Right hindlimb (tissue), 1 donor: ENCODE measurements at regions not wholly inside any gene's neighbourhood (a gene's known extent, or its start where the extent isn't known, plus 50 kb on each side); places are given as distances from the start of the nearest gene placed in this dataset.

ENCODE experiments used
- DNase-seq: peaks from one replicate; pipeline ENCODE4 v3.0.0-alpha.2; 2018

DNA sequence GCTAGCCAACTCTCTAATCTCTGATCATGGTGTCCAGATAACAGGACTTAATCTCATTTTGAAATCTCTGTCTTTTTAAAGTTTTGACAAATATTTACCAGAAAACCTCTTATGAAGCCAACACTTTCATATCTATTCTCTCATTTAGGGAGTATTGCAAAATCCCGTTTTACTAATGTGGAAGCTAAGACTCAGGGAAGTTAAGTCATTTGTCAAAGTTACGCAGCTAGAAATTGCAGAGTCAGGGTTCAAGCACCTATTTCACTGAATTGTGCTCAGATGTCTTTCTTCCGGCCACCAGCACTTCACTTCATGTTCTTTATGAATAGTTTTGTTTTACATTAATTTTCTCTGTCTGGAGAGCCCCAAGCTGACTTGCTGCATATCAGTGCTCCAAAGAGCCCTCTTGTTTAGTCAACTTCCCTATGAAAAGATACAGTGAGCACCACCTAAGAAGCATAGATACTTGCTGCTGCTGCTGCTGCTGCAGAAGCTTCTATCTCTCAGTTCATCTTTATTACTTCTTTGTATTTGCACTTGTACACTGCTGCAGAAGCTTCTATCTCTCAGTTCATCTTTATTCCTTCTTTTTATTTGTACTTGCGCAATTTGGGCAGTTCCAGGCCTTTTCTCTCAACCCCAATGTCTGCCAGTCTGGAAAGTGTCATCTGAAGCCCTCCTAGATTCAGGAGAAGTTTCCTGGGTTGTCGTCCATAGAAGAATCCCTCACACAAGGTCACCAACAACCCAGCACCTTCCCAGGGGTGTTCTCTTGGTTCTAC, 329.7 kb downstream of the MAFB start:
- DNase-seq: no peak

DNA sequence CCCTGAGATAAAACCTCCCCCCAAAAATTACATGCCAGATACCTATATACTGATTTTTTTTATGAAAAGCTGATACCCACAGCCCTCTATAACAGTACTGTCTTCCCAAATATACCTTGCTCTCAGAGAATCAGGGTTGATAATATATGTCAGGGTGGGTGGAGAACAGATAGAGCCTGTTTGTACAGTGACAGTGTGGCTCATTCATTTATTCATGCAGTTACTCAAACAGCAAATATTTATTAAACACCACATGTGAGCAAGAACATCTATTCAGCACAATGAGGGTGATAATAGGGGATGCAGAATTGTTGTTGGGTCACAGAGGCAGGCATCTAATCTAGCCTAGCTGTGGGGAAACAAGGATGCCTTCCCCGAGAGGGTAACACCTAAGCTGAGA, 334.2 kb downstream of the MAFB start:
- DNase-seq: no peak

DNA sequence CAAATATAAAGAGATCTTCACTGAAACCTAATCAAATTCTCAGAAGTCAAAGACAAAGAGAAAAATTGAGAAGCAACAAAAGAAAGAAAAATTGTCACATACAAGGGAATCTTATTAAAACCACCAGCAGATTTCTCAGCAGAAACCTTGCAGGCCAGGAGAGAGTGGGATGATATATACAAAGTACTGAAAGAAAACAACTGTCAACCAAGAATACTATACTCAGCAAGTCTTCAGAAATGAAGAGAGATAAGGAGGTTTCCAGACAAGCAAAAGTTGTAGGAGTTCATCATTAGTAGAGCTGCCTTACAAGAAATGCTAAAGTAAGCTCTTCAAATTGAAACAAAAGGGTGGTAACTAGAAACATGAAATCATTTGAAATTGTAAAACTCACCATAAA, 345.6 kb downstream of the MAFB start:
- DNase-seq: no peak

DNA sequence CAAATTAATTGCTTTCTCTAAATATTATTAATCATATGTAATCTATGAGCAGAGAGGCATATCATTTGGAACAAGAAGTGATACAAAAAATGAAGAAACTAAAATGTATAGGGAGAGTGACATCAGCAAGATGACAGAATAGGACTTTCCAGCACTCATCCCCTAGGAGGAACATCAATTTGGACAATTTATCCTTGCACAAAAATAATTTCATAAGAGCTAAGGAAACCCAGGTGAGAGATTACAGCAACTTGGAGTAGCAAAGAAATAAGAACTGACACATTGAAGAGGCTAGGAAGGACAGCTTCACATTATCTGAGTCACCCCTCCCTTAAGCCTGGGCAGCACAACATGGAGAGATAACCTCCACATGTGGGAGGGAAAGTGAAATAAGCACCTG, 347.5 kb downstream of the MAFB start:
- no peak for DNase-seq

DNA sequence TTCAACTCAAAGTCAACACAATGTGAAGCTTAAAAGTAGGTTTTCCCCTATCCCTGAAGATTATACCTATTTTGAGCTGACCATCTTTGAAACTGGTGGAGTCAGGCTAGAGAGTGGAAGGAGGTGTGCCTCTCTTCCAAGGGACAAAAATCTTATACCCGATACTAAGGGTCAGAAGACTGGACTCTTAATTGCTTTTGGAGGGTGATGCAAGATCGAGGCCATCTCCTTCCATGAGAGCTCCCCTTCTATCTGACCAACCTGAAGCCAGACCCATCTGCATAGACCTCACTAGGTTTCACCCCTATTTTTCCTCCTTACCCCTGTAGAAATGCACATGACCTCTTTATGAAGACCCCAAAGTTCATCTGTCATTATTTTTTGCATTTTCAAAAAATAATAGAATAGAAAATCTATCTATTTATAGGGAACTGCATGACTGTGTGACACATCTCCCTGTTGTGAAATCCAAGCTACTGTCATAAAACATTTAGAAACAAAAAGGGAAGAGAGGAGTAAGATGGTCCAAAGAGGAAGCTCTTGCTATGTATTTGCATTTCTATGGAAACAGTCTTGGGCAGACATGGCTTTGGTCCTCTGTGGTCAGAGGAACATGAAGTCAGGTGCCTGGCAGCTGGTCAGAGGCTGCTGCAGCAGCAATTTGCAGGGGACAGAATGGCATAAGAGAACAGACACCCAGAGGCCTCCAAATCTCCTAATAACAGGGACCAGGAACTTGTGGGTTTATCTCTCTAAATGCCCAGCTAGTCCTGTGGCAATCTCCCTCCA, 349.2 kb downstream of the MAFB start:
- DNase-seq: no peak

DNA sequence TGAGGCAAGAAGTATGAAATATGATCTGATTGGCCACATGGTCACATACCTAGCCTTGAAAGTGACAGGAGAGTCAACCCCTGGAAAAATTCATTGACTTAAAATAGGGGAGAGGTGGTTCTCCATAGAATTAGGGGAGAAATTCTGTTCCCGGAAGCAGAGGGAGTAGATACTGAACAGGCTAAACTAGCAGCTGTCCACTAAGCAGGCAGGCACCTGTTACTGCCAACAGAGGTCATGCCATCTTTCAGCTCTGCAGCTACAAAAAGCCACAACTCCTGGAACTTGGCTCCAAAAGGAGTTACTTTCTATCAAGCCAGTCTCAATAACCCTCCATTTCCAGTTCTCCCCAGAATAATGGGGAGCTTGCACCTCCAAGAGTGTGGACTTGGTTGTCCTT, 352.5 kb downstream of the MAFB start:
- no peak for DNase-seq

DNA sequence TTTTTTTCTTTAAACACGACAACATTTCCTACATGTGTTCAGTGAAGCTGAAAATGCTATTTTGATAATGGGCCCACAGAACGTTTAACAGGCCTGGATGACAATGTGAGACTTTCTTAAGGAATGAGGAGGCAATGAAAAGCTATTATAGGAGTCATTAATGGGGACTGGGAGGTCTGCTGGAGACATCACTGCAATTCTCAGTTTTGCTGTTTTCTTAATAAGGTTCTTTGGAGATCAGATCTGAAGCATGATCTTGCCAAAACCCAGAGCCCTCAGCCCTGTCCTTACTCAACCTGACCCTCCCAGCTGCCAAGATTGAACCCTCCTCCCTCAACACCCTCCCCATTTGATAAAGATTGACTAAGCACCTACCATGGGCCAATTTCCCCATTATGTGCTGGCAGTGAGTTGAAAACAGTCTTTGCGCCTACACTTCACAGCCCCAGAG, 353.1 kb downstream of the MAFB start:
- DNase-seq: no peak

DNA sequence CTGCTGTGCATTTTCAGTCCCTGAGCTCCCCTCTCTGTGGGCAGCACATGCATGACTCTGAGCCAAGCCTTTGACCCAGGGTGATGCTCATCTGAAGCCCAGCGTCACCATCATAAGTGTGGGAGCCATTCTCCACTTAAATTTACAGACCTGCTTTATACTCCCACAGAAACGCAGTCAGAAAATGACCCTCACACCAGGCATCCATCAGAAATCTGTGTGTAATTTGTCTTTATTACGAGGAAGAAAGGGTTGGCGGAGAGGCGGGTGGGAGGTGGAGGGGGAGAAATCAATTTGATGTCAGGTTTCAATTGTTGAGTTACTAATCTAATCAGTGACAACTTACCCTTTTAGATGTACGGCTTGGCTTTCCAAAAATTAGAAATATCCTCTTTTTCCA, 353.6 kb downstream of the MAFB start:
- DNase-seq: no peak

DNA sequence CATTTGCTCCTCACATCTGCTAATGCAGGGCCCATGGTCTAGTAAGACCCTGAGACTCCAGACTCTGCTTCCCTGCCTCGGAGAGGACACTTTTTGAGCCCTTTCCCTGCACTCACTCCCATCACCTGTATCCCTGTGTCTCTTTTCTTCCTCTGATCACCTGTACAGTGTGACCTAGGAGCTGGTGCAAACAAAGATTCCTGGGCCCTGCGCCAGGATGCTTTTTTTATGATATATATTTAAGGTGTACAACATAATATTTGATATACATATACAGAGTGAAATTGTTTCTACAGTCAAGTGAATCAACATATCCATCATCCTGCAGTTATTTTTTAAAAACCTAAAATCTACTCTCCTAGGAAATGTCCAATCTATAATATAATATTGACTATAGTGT, 355.4 kb downstream of the MAFB start:
- no peak for DNase-seq

DNA sequence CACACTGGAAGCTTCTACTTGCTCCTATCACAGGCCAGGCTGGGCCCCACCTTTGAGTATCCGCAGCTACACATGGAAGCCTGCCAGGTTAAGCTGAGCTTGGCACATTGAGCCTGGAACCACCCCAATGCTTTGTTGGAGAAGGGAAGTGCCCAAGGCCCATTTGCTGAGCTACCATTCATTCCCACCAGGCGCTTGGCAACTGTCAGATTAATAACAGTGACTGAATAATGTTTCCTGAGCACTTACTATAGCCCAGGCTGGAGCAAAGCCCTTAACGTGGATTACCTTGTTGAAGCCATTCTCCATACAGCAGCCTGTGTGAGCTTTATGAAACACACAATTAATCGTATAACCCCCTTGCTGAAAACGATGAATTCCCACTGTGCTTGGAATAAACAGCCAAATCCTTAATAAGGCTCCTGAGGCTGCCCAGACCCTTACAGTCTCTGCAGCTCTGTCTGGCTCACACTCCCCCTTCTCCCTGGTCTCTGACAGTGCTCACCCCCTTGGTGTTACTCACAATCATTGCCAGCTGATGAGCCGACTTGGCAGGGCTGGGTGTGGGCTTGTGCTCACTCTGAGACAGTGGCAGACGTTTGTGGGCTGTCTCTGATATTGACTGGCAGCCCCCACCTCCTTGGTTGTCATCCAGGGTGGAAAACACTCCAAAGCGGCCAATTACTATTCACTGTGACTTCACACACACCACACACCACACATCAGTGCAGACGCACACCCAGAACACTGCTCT, 357.1 kb downstream of the MAFB start:
- DNase-seq: no peak

DNA sequence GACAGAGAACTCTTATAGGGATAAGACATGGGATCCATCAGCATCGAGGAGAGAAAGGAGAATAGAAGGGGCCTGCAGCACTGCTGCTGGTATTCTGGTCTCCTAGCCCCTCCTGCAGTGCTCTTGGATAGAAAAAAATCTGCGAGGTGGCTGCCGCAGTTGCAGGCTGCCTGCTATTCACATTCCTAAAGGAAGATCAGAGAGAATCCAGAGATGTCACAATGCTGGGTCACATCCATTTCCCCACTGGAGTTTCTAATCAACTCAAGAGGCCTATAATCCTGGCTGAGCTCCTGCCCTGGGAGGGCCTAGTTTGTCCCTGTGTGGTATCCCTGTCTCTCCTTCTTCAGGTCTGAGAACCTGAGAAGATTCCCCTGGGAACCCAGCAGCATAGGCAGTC, 357.8 kb downstream of the MAFB start:
- no peak for DNase-seq

DNA sequence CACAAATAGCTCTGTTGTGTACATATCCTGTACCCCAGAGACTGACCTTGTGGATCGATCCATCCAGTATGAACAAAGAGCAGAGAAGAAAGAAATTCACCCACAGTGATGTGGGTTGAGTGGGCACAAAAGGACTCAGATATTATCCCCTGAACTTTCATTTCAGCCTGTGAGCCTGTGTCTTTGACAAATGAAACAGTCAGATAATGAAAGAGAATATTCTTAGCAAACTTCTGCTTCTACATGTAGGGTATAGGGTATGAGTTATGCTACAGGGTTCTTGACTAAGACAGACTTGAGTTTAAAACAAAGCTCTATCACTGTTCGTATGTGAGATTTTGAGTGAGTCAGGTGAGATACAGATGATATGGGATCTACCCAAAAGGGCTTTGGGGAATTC, 359.7 kb downstream of the MAFB start:
- DNase-seq: no peak

DNA sequence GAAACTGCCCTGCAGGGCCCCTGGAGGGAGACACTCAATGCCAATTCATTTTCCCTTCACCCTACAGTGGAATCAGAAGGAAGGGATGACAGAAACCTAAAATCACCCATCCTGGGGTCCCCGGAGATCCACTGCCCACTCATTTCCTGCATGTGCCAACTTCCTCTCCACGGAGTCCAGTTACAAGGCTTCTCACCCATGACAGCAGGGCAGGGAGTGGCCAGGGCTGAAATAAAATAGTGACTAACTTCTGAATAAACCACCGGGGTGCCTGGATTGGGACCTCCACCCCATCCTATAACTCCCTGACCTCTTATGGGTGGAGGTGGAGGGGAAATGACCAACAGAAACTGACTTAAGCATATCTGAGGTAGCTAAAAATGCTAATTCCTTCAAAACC, 362.3 kb downstream of the MAFB start:
- DNase-seq: no peak

DNA sequence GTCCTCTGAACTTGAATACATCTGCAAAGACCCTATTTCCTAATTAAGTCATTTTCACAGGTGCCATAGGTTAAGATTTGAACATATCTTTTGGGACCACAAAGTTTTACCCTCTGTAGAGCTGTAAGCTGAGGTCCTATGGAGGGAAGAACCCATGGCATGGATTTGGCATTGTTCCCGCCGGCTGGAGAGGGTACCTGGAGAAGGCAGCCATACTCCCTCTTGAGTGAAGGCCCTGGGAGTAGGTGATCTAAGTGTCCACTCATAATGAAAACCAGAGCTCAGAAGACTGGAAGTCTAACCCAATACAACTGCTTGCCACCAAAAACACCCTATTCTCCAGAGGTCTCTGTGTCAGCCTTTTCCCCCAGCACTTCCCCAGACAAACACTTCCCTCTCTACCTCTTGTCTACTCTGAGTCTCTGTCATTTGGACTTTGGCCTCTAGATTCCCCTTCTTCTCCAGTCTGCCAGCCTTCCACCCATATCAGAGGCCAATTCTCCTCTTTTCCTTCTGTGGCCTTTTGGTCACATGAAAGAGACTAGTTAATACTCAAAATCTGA, 363.9 kb downstream of the MAFB start:
- DNase-seq: no peak

DNA sequence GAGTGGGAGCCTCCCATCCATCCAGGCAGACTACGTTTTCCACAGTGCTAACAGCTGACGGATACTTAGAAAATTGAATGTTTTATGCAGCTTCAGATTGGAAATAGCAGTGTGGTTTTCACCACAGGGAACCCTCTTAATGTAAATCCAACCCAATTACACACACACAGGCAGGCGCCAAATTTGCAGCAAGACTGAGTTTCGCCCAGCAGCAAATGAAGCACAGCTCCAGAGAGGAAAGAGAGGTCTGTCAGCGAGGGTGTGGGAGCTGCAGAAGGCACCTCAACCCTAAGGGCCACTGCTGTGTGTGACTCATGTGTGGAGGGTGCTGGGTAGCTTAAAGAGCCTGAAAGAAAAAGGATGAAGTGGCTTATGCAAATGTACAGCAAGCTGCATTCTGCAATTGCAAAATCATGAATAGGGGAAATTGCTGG, 365.7 kb downstream of the MAFB start:
- no peak for DNase-seq

DNA sequence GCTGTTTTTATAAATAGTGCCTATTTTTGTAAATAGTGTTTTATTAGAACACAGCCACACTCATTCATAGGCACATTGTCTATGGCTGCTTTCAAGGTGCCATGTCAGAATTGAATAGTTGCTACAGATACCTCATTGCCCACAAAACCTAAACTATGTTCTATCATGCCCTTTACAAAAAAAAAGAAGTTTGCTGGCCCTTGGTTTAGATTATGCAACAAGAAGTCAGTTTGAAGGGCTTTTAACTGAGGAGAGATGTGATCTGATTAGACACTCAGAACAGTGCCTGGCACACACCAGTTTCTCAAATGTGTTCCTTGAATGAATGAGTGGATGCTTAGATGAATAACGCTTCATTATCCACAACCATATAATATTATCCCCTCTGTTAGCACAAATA, 366.1 kb downstream of the MAFB start:
- no peak for DNase-seq

DNA sequence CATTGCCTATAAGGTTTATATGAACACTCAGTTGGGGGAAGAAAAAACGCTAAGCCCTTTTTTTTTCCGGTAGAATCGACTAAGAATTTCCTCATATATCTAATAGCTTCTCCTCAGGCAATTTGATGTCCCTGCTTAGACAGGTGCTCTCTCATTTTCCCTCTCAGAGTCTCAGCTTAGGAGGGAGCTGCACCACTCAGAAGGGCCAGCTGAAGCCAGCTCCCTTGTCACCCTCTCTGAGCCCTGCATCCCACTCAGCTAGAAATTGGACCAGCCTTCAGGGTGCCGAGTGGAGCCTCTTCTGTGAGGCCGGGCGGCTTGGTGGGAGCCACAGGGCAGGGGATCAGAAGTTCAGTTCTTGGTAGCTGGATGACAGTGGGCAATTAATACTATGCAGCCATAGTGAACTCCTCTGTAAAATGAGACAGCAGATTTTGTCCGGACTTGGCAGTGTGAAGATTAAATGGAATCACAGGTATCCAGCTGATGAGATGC, 368.5 kb downstream of the MAFB start:
- DNase-seq: no peak

DNA sequence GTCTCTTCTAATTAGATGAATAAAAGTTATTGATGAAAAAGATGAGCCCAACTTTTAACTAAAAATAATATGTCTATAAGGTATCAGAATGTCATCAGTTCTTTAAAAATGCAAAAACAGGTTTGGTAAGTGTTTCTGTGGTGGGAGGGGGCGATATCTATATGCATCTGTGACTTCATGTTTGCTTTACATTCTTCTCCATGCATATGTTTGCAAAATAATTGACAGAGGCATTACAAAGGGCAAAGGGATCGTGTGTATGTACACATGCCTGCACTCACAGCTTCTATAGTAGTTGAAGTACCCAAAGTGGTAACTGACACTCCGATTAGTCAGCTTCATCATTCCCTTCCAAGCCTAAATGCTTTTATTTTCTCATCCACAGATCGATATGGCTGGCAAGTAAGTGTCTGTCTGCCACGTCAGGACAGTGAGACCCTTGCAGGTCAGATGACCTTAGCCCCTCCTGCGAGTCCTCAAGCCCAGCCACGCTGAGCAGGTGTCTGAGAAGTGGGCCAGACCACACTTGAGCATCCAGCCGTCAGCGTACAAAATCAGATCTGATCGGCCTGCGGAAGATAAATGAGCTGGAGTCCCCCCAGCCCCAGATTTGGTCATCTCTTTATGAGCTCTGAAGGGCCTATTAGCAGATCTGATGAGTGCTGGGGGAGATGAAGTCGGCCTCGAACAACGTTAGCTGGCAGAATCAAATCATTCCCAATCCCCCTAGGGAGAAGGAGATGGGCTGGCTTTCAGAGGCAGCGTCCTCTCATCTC, 369.1 kb downstream of the MAFB start:
- DNase-seq: peak; percentile 45

DNA sequence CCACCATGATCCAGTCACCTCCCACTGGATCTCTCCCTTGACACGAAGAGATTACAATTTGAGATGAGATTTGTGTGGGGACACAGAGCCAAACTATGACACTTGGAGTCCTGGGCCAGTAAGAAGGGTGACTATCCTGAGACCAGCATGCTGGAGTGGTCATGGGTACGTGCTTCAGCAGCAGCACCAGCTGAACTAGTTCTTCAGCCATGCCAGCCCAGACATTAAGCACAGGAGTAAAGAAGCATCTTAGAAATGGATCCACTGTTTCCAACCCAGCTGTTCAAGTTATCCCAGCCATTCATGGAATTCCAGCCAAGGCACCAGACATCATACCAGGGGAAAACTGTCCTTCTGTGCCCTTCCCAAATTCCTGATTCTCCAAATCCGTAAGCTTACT, 370.0 kb downstream of the MAFB start:
- DNase-seq: no peak

DNA sequence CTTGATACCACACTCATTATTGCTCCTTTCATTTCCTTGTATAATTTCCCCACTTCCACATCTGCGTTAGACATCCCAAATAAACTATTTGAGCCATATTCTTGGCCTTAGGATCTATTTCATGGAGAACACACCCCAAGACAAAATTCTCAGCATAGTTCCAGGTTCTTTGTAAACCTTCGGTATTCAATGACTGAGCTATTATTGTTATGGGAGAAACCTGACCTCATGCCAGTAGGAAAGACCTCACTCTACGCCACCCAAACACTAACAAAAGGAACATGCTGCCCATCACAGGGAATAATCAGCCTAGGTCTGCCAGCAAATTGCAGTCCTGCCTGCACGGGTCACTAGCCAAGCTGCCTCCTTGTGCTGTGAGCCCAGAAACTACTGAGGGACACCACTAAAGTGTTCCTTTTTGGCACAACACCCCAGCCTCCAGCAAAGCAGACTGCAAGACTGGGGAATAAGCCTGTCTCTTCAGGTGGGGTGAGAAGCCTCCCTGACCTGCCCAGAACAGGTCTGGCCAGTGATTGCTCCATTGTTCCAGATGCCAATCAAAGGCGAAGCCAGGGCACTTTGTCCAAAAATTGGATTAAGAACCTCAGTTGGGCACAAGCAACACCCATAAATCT, 371.8 kb downstream of the MAFB start:
- DNase-seq: no peak

DNA sequence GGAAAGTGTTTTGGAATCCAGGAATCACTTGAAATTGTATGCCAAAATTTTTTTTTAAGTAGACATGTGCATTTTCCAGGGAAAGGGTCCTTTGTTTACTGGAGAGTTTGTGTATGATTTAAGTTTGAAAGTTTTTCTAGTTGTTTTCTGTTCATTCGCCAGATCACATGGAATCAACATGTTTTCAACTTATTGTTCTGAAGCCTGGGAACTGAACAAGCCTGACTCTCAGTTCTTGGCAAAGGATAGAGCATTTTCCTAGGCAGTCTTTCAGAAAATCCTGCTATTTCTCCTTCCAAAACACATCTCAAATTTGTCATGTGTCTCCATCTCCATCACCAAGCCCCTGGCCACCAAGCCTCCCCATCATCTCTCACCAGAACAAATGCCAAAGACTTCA, 374.8 kb downstream of the MAFB start:
- no peak for DNase-seq

DNA sequence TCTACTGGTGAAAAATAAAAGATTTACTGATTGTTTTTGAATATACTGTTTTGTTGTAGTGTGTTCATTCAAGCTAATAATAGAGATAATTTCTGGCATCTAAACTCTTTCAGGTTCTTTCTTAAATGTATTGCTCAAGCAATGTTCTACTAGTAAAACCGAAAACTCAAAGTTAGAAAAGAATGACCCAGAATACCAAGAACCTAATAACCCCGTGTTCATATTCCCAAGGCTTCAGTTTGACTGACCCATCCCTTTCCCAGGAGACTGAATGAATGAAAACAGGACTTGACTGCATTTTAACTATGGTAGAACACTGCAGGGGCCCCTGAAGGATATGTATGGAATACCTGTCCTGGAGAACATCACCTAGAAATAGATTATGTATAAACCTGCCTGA, 375.3 kb downstream of the MAFB start:
- DNase-seq: no peak
